Stimulated activated CD4-positive, alpha-beta T cell treated with anti-CD3 and anti-CD28 coated beads, Interleukin-12 subunit alpha, Interleukin-12 subunit beta, amount 100 ng/mL, for 24 hours (primary cell): ENCODE measurements at regions not wholly inside any gene's neighbourhood (a gene's known extent, or its start where the extent isn't known, plus 50 kb on each side); places are given as distances from the start of the nearest gene placed in this dataset.

ENCODE experiments used
- DNase-seq, 2 experiments: peaks; one replicate each; pipeline ENCODE4 v3.0.0-alpha.2; 2020; ENCODE audit warnings: low read depth in 2 of 2

DNA sequence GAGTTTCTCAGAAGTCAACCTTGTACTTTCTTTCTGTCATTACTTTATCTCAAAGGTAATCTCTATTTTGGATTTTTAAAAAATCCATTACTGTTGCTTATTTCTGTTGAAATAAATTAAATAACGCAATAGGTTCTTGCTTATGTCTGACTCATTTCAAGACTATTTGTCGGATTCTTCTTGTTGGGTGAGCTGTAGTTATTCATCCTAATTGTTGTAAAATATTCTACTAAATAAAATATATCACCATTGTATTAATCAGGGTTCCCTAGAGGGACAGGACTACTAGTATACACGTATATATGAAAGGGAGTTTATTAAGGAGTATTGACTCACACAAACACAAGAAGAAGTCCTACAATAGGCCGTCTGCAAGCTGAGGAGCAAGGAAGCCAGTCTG lies 403.9 kb upstream of the CYRIA start:
- no peak for DNase-seq

DNA sequence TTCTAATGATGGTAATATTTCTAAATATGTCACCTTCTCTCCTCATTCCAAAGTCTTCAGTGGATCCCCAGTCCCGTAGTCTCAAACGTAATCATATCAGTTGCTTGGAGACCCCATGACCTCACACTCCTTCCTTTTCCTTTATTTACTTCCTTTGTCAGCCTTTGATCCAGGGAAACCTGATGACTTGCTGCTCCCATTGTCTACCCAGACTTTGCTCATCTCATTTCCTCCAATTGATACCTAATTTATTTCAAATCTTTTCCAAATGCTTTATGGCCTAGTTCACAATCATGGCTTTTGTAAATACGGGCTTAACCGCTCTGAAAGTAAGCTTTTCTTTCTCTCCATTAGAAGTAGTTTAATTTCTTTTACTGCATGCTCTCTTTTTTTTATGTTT lies 402.4 kb upstream of the CYRIA start:
- no peak for DNase-seq

DNA sequence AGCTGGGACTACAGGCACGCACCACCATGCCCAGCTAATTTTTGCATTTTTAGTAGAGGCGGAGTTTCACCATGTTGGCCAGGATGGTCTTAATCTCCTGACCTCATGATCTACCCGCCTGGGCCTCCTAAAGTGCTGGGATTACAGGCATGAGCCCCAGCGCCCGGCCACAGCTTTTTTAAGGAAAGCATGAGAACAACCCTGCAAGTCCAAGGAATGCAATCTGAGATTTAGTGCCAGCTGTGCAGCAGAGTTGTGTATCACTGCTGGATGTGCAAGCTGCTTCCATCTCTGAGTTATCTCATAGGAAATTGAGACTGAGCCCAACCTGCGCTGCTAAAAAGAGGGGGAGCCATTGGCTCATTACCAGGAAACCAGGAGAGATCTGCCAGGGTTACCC lies 399.9 kb upstream of the CYRIA start:
- no peak for DNase-seq

DNA sequence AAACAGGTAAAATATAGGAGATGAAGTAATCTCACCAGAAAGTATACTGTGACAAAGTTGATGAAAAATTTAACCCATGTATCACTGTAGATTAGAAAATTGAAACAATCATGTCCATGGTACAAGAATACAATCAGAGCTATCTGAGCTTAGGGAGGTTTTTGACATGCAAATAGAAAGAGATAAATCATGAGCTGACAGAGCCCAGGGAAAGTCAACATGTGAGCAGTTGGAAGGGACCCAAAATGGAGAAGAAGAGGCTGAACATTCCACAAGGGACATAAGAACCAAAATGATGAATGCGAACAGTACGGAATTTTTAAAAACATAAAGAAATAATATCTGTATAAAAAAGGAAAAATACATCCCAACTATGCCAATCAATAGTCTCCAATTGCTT lies 395.4 kb upstream of the CYRIA start:
- no peak for DNase-seq

- DNase-seq: no peak
These were observed 393.8 kb upstream of the CYRIA start for GRCh38 chr2:17059458-17059857.

DNA sequence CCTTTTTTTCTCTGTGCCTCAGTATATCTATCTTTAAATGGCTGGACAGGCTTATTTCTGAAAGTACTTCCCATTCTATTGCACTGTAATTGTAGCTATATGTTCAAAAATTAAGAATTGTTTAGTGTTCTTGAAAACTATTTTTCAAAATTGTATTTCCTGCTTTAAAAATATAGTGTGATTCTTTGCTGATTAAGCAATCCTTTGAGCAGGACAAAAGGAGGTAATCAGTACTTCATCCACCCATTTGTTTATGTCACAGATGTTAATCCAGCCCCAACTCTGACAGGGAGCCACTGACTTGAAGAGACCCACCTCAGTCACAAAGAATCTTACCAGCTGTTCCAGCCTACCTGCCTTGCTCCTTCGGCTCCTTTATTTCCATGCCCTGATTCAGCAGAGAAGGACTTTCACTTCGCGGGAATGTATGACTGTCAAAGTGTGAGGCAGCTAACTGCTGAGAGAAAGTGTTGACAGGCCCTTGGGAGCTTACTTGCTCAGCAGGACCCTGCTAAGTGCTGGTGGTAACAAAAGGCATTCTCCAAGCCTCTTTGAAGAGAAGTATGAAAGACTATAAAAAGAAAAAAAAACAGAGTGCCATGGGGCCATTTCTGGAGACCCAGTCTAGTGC lies 393.3 kb upstream of the CYRIA start:
- DNase-seq: no peak

- no peak for DNase-seq
These were observed 391.7 kb upstream of the CYRIA start for GRCh38 chr2:17057109-17058017.

DNA sequence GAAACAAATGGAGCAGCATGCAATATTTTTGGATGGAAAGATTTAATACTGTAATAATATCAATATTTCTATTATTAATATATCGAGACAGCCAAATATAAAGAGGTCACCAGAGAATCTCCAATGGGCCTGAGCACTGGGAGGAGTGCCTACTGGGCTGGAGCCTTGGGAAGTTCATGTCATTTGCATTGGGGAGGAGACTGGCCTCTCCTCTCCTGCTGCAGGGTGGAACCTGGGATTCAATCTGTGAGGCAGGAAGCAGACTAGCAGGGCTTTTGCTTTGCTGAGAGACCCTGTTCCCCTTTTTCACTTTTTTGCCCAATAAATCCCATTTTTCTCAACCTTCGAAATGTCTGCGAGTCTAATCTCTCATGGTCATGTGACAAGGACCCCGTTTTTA lies 390.6 kb upstream of the CYRIA start:
- DNase-seq: no peak

- DNase-seq: no peak
These were observed 386.4 kb upstream of the CYRIA start for GRCh38 chr2:17052001-17052400.

DNA sequence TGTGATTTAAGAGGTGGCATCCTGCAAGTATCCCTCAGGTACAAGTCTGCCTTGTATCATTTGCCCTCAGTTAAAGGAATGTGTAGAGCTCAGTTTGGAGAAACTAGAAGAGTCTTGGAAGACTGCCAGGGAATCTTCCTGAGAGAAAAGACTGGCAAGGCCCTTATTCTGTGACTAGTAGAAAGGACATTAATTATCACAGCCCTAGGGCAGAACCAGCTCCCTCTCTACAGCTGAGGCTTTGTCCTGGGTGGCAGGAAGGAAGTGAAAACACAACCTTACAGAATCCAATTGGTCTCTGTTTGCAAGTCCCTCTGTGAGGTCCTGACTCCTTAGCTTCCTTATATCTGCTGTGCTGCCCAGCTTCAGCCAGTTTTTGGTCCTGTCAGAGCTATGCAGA lies 385.9 kb upstream of the CYRIA start:
- no peak for DNase-seq

GRCh38 chr2:17043173-17043572 lies 377.5 kb upstream of the CYRIA start:
- DNase-seq: no peak

- no peak for DNase-seq
These were observed 370.7 kb upstream of the CYRIA start for GRCh38 chr2:17036361-17036760.

DNA sequence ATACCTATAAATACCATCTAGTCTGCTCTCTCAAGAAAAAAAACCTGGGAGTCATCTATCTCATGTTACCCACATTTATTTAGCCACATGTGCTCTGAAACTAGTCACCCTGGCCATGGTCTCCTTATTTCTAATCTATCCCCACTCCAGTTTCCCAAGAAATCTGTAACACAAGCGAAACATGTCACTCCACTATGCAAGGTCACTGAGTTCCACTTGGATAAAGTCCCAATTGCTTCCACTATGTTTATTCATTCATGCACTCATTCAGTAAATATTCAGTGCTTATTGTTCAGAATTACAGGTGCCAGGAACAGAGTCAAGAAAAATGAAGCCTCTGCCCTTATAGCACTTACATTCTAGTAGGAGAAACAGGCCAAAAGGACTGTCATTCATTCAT lies 369.4 kb upstream of the CYRIA start:
- DNase-seq: no peak

DNA sequence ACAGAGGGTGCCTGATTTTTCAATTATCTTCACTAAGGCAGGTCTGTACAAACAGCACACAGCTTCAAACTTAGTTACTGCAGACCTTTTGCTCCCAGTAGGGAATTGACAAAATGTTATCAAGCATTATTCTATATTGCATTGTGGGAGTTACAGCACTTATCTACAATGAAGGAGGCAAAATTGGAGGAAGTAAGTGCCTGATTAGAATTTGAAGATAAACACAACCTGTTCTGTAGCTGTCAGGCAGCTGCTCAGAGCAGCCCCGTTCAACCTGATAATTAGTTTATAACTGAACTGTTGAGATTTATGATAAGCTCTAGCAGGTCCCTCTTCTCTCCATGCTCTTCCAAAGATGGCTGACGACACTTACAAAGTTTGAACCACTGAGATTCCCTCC lies 364.4 kb upstream of the CYRIA start:
- DNase-seq: no peak

DNA sequence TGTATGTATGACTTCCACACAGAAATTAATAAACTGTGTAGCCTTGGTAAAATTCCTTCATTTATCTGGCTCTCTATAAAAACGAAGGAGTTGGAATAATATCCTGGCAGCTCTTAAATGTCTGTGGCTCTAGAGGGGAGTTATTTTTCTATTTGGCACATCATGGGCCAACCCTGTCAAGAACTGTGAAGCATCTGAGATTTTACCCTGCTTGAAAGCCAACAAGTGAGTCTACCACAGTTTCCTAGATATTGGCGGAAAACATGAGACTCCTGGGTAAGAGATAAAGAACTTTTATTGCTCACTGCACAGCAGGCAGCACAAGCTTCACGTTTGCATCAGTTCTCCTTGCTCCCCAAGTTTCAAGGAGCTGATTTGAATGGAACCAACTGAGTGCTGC lies 346.7 kb upstream of the CYRIA start:
- no peak for DNase-seq

- DNase-seq: no peak
These were observed 344.5 kb upstream of the CYRIA start for GRCh38 chr2:17010104-17010503.

DNA sequence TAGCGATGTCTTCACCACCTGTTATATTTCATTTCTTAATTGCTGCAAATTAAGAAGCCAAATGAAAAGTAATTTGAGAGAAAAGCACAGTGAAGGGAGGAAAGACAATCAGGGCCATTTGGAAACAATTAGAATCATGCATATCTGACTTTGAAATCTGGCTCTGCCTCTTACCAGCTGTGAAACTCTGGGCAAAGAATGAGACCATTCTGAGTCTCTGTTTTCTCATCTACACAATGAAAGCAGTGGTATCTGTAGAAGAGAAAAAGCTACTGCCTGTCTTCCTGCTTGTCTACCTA lies 334.5 kb upstream of the CYRIA start:
- DNase-seq: no peak

GRCh38 chr2:16999347-17000183 lies 333.9 kb upstream of the CYRIA start:
- no peak for DNase-seq

DNA sequence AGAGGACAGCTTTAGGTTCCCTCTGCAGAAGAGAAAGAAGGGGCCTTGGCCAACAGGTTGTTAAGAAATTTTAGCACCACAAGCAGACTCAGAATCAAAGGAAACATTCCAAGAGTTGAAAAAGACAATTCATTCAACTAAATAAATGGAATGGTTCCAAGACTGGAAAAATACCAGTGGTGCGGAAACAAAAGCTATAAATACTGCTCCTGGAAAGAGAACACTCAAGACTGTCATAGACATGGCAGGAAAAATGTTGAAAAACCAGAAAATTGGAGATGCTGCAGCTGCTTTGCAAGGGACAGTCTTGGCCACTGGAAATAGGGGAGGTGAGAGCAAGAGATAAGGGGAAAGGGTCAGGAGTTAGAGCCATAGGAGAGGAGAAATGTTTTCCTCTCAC lies 312.7 kb upstream of the CYRIA start:
- DNase-seq: no peak

DNA sequence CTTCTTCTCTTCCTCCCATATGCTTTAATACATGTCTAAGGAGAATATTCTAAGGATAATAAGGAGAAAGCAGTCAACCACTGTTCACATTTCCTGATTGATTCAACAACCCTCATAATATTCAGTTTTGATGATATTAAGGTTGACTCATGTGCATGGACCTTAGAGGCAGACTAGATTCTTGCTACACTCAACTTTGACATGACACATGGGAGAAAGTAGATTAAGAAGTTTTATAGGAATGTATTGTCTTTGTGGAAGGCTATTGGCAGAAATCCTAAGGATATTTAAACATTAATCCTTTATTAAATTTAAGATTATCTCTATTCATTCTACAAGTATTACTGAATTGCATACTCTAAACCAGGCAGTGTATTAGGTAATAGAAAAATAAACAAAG lies 309.1 kb upstream of the CYRIA start:
- DNase-seq: no peak

DNA sequence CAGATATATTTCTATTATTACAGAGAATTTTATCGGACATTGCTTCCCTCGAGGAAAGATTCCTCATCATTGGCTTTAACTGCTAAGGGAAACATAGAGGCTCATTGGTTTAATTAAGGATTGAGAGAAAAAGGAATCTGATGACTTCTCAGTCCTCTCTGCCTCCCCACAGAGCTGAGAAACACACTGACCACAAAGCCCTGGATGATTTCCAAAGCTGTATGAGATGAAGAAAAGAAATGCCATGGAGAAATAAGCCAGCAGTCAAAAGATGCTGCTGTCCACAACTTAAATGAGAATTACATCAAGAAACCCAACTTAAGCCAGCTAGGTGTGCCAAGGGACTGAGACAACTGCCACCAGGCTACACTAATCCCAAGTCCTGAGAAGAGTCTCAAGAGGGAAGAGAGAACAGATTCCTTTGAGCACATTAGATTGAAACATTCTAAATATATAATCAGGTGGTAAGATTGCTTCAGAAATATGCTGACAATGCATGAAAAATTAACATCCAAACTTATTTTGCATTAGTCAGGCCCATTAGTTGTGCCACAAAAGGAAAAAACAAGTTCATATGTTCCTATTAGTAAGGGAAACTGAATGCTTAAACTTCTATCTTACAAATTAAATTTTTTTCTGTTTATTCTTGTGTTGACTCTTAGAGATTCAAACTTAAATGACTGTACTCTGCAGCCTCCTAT lies 308.1 kb upstream of the CYRIA start:
- DNase-seq: no peak

DNA sequence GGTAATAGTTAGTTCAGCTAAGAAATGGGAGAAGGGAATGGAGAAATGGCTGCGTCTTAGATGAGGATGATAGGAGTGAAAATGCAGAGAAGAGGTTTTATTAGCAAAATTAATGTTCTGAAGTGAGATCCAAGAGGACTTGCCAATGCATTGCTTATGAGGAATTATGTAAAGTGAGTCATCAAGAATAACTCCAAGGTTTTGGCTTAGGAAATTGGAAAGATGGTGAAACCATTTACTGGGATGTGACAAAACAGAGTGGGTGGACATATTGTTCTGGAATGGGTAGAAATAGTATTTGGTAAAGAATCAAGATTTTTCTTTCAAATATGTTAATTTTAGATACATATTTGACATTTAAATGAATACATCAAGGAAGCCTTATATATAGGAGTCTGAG lies 306.6 kb upstream of the CYRIA start:
- no peak for DNase-seq
